ENCODE measurements at regions not wholly inside any gene's neighbourhood (a gene's known extent, or its start where the extent isn't known, plus 50 kb on each side); places are given as distances from the start of the nearest gene placed in this dataset.

DNA sequence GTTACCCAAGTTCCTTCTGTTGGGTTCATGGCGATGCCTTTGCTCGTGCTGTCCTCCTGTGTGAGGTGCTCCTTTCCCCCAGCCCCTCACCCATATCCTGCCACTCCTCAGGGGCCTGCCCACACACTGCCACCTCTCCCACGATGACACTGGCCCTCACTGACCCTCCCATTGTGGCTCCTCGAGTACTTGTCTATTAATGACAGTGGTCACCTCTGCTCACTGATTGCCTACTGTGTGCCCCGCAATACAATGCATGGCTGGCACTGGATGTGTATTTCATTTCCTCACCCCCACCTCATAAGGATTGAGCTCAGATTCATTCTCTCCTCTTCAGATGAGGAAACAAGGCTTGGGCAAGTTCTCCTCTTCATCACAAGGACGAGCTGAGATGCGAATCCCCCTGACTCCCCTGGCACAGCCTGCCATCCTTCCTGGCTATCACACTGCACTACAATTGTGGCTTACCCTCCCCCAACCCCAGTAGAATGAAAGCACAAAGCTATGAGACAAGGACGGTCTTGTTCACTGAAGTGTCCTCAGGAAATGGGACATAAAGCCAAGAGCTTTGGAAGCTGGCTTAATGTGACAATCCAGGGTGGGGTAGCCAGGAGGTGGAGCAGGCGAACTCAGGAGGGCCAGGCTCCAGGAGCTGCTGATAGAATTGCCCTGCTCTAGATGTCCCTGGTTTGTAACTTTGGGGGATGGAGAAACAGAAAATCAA, 93.9 kb upstream of the RAB12 start:
- no peak for TF ChIP-seq RCOR1 (IDR thresholded peaks at IDR 0.05; ENCODE audit: insufficient replicate concordance, low read length)
- TF ChIP-seq, protein P1, sequence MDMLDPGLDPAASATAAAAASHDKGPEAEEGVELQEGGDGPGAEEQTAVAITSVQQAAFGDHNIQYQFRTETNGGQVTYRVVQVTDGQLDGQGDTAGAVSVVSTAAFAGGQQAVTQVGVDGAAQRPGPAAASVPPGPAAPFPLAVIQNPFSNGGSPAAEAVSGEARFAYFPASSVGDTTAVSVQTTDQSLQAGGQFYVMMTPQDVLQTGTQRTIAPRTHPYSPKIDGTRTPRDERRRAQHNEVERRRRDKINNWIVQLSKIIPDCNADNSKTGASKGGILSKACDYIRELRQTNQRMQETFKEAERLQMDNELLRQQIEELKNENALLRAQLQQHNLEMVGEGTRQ (IDR thresholded peaks at IDR 0.05; ENCODE audit: low read depth, low read length), result no peak
- no peak for TF ChIP-seq MAZ (IDR thresholded peaks at IDR 0.05; ENCODE audit: borderline replicate concordance, low read depth, low read length)
- no peaks in the 10 kb centered on the region for H3K36me3 ChIP-seq (ENCODE audit: control insufficient read depth, insufficient read depth, low read length)
- peaks cover 10% of the 10 kb centered on the region for H3K27me3 ChIP-seq (ENCODE audit: control insufficient read depth, insufficient read depth, low read length)
- no peak overlapping the region for H2BK5ac ChIP-seq (ENCODE audit: low read depth, low read length, poor library complexity, severe bottlenecking)
- H3K9ac ChIP-seq (ENCODE audit: low read depth, low read length), result no peak overlapping the region
- H3K79me1 ChIP-seq (ENCODE audit: low read depth in 1 of 2, low read length in 2 of 2), result no peaks in the 10 kb centered on the region
- no peaks in the 10 kb centered on the region for H3K9me1 ChIP-seq (ENCODE audit: insufficient read depth, low read length)
- in situ Hi-C loops (cut with MboI; ENCODE audit: low sequenced_read_pairs), result no loop called here
- H3K23ac ChIP-seq (ENCODE audit: low read depth, low read length), result no peak overlapping the region
- H4K8ac ChIP-seq (ENCODE audit: low read depth in 2 of 2, low read length in 2 of 2), result no peak overlapping the region
- no peak overlapping the region for H2AK5ac ChIP-seq (ENCODE audit: low read depth, low read length)
- DNase-seq (no peak), ATAC-seq (ENCODE audit: low read depth) (no peak)
- no peak overlapping the region for H3K4ac ChIP-seq (ENCODE audit: low read depth, low read length)
- H3K4me3 ChIP-seq (ENCODE audit: insufficient read depth, low read depth, low read length), result no peak overlapping the region
- no peak overlapping the region for H3K14ac ChIP-seq (replicated peaks; ENCODE audit: low read depth, low read length)
- BruUV-seq (replicated peaks), result no TSS peak
- 38% methylated on average over 2 of the region's 9 CpGs; no CpG with 5 or more reads in 1 of the 2 experiments for WGBS, 2 experiments (ENCODE audit: extremely low coverage in 2 of 2, insufficient read length in 1 of 2)
- dilution Hi-C loops (cut with HindIII; ENCODE audit: low sequenced_read_pairs, unreplicated experiment), result no loop called here
- H2BK120ac ChIP-seq (ENCODE audit: low read depth, low read length), result no peak overlapping the region
- no peak overlapping the region for H3K18ac ChIP-seq (ENCODE audit: low read depth, low read length)
- no peaks in the 10 kb centered on the region for H3K9me3 ChIP-seq (ENCODE audit: control insufficient read depth, insufficient read depth, low read length)
- intact Hi-C loops (cut with micrococcal nuclease), result no loop called here
- H3K56ac ChIP-seq (ENCODE audit: extremely low read depth, insufficient read depth, low read length), result no peak overlapping the region
- no peak overlapping the region for H3K27ac ChIP-seq (ENCODE audit: insufficient read depth, low read length)
- no peak overlapping the region for H2AK9ac ChIP-seq (replicated peaks; ENCODE audit: low read depth, low read length, poor library complexity)
- no peaks in the 10 kb centered on the region for H3K4me1 ChIP-seq (ENCODE audit: control insufficient read depth, insufficient read depth, low read length)
- ChIA-PET CTCF (no interaction called here), POLR2A (ENCODE audit: unreplicated experiment) (no interaction called here)
- no peak overlapping the region for H3K4me2 ChIP-seq (ENCODE audit: low read depth, low read length)
- H4K91ac ChIP-seq (ENCODE audit: insufficient read depth, low read depth, low read length), result no peak overlapping the region
- H2BK15ac ChIP-seq (ENCODE audit: low read depth, low read length), result no peak overlapping the region
- no peak overlapping the region for H2BK20ac ChIP-seq (ENCODE audit: low read depth, low read length)
- no peaks in the 10 kb centered on the region for H4K20me1 ChIP-seq (ENCODE audit: insufficient read depth, low read length)
- no peak overlapping the region for H2AFZ ChIP-seq (replicated peaks; ENCODE audit: low read length, poor library complexity)
- H4K5ac ChIP-seq (ENCODE audit: low read depth, low read length), result no peak overlapping the region
